ENCODE measurements at regions not wholly inside any gene's neighbourhood (a gene's known extent, or its start where the extent isn't known, plus 50 kb on each side); places are given as distances from the start of the nearest gene placed in this dataset.

DNA sequence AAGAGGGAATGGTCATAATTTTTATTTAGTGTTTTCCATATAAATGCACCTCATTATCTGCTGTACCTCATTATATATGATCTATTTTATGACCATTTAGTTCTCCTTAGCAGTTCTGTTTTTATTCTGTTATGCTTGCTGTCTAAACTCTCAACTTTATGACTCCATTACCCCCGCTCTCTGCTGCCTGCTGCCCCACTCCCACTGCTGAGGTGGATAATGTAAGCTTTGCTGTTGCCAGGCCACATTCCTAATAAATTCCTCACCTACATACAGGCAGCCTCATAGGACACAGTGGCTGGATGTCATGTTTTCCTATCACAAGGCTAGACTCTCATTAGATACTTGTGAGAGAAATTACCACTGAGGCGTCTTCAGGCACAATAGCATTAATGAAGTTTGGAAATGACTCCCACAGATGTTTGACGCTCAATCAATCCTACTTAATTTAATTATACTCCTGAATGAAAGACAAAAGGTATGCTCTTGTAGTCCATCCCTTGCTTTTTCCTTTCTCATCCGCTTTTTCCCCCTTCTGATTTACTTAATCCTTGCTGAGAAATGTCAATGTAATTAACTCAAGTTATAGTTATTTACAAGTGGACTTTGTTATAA lies 497.5 kb upstream of the IGFBP7 start:
- no peaks in the 10 kb centered on the region for H3K9me3 ChIP-seq (ENCODE audit: insufficient read depth, low read depth, low read length)
- no peaks in the 10 kb centered on the region for H3K36me3 ChIP-seq (ENCODE audit: insufficient read depth, low read length)
- WGBS = 87% methylated on average over 4 of the region's 4 CpGs

GRCh38 chr4:57605376-57605775 lies 495.2 kb upstream of the IGFBP7 start:
- WGBS = 98% methylated on average over 3 of the region's 3 CpGs
- H3K27me3 ChIP-seq (ENCODE audit: insufficient read depth, low read length) = no peaks in the 10 kb centered on the region
- no peak overlapping the region for H3K27ac ChIP-seq (ENCODE audit: low read depth, low read length)
- no peaks in the 10 kb centered on the region for H3K36me3 ChIP-seq (ENCODE audit: insufficient read depth, low read length)
- no peaks in the 10 kb centered on the region for H3K9me3 ChIP-seq (ENCODE audit: insufficient read depth, low read depth, low read length)
- no peak overlapping the region for H3K9ac ChIP-seq (ENCODE audit: low read depth, low read length)
- peaks cover 4% of the 10 kb centered on the region; the same call in 1 of the 2 replicates for H3K4me1 ChIP-seq (ENCODE audit: insufficient read depth, low read length)
- no peak overlapping the region for H3K4me3 ChIP-seq (ENCODE audit: low read length)

More for the DNA sequence above, 497.5 kb upstream of the IGFBP7 start:
- H3K4me3 ChIP-seq (ENCODE audit: low read length) = no peak overlapping the region
- no peaks in the 10 kb centered on the region for H3K27me3 ChIP-seq (ENCODE audit: insufficient read depth, low read length)
- no peak overlapping the region for H3K9ac ChIP-seq (ENCODE audit: low read depth, low read length)
- H3K27ac ChIP-seq (ENCODE audit: low read depth, low read length) = no peak overlapping the region
- peaks cover 4% of the 10 kb centered on the region; the same call in 1 of the 2 replicates for H3K4me1 ChIP-seq (ENCODE audit: insufficient read depth, low read length)

DNA sequence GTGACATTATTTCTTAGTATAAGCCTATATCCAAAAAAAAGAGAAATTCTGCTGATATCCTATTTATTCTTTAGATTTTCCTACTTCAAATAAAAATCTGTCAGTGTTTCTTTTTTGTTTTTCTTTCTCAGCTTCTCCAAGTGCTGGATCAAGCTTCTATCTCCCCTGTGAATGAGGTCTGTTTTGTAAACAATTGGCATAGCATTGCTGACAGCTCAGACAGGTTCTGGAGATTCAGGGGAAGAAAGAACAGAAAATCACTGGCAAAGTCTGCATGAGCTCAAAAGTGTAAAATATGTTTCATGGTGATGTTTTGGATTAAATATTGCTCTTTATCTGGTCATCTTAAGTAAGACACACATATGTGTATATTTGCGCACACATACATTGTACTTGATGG lies 492.0 kb upstream of the IGFBP7 start:
- no peaks in the 10 kb centered on the region for H3K27me3 ChIP-seq (ENCODE audit: insufficient read depth, low read length)
- WGBS = 100% methylated on average over 1 of the region's 1 CpG
- no peak overlapping the region for H3K4me3 ChIP-seq (ENCODE audit: low read length)
- no peaks in the 10 kb centered on the region for H3K9me3 ChIP-seq (ENCODE audit: insufficient read depth, low read depth, low read length)
- H3K27ac ChIP-seq (ENCODE audit: low read depth, low read length) = no peak overlapping the region
- no peaks in the 10 kb centered on the region for H3K4me1 ChIP-seq (ENCODE audit: insufficient read depth, low read length)
- H3K36me3 ChIP-seq (ENCODE audit: insufficient read depth, low read length) = no peaks in the 10 kb centered on the region
- no peak overlapping the region for H3K9ac ChIP-seq (ENCODE audit: low read depth, low read length)

GRCh38 chr4:57591073-57591472 lies 480.9 kb upstream of the IGFBP7 start:
- Histone ChIP-seq H3K9me3 (ENCODE audit: insufficient read depth, low read depth, low read length) (no peaks in the 10 kb centered on the region), H3K4me3 (ENCODE audit: low read length) (no peak overlapping the region), H3K27ac (ENCODE audit: low read depth, low read length) (no peak overlapping the region), H3K27me3 (ENCODE audit: insufficient read depth, low read length) (no peaks in the 10 kb centered on the region), H3K9ac (ENCODE audit: low read depth, low read length) (no peak overlapping the region), H3K4me1 (ENCODE audit: insufficient read depth, low read length) (no peaks in the 10 kb centered on the region), H3K36me3 (ENCODE audit: insufficient read depth, low read length) (no peaks in the 10 kb centered on the region)
- 84% methylated on average over 4 of the region's 4 CpGs for WGBS

DNA sequence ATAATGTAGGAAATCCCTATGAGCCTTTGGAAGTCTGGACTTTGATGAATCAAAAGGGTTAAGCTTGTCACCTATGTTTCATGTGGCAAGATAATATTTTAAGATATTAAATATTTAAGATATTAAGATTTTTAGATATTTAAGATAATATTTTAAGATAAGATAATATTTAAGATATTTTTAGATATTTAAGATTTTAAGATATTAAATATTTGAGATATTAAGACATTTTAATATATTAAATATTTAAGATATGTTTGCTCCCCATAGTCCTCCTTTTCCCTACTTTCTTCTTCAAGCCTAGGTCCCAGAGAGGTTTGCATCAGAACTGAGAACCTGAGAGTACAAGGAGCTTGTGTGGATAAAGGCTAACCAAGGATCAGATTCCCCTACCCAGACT lies 478.4 kb upstream of the IGFBP7 start:
- Histone ChIP-seq H3K9me3 (ENCODE audit: insufficient read depth, low read depth, low read length) (no peaks in the 10 kb centered on the region), H3K9ac (ENCODE audit: low read depth, low read length) (no peak overlapping the region), H3K27ac (ENCODE audit: low read depth, low read length) (no peak overlapping the region), H3K4me3 (ENCODE audit: low read length) (no peak overlapping the region), H3K27me3 (ENCODE audit: insufficient read depth, low read length) (no peaks in the 10 kb centered on the region), H3K36me3 (ENCODE audit: insufficient read depth, low read length) (no peaks in the 10 kb centered on the region), H3K4me1 (ENCODE audit: insufficient read depth, low read length) (no peaks in the 10 kb centered on the region)

- Histone ChIP-seq H3K27ac (ENCODE audit: low read depth, low read length) (no peak overlapping the region), H3K4me3 (ENCODE audit: low read length) (no peak overlapping the region), H3K27me3 (ENCODE audit: insufficient read depth, low read length) (no peaks in the 10 kb centered on the region), H3K9ac (ENCODE audit: low read depth, low read length) (no peak overlapping the region), H3K4me1 (ENCODE audit: insufficient read depth, low read length) (no peaks in the 10 kb centered on the region), H3K36me3 (ENCODE audit: insufficient read depth, low read length) (no peaks in the 10 kb centered on the region), H3K9me3 (ENCODE audit: insufficient read depth, low read depth, low read length) (no peaks in the 10 kb centered on the region)
Observed at GRCh38 chr4:57580710-57581599, 470.8 kb upstream of the IGFBP7 start.

DNA sequence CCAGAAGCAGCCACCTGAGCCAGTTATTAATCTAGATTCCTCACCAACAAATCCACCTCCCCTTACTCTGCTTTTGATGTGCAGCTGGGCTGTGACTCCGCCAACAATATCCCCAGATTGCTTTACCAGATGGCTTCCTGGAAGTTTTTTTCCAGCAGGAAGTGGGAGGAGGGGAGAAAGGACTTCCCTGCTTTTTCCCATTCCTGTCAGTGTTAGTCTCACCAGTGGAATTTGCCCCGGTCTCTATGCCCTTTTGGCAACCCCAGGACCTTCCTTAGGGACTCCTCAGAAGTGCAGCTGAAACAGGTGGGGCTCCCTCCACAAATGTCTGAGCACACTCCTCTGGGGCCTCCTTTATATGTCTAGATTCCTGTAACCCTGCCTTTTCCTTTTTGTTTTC lies 465.2 kb upstream of the IGFBP7 start:
- 87% methylated on average over 2 of the region's 2 CpGs for WGBS
- H3K27ac ChIP-seq (ENCODE audit: low read depth, low read length) = no peak overlapping the region
- H3K4me1 ChIP-seq (ENCODE audit: insufficient read depth, low read length) = no peaks in the 10 kb centered on the region
- no peaks in the 10 kb centered on the region for H3K27me3 ChIP-seq (ENCODE audit: insufficient read depth, low read length)
- H3K4me3 ChIP-seq (ENCODE audit: low read length) = no peak overlapping the region
- H3K9ac ChIP-seq (ENCODE audit: low read depth, low read length) = no peak overlapping the region
- H3K36me3 ChIP-seq (ENCODE audit: insufficient read depth, low read length) = no peaks in the 10 kb centered on the region
- no peaks in the 10 kb centered on the region for H3K9me3 ChIP-seq (ENCODE audit: insufficient read depth, low read depth, low read length)

DNA sequence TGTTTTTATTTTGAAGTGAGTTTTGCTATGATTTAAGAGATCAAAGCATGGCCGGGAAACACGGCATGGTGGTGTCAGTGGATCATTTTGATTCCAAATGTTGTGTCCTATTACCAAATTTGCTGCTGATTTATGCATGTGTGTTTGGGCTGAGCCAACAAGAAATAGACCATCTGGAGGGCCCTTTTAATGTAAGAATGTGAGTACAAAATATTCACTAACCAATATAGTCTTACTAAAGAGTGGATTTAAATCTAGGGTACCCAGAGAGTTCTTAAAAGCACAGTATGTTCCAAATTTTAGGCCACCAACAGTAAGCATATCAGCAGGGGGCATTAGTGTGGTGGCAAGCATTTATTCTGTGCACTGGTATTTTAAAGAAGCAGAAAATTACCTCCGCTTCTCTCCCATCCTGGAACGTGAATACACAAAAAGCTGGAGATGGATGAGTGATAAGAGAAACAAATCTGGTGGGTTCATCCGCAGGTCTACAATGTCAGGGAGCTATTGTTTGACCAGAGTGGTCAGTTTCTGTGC lies 444.4 kb upstream of the IGFBP7 start:
- Histone ChIP-seq H3K9me3 (ENCODE audit: insufficient read depth, low read depth, low read length) (no peaks in the 10 kb centered on the region), H3K4me1 (ENCODE audit: insufficient read depth, low read length) (no peaks in the 10 kb centered on the region), H3K36me3 (ENCODE audit: insufficient read depth, low read length) (no peaks in the 10 kb centered on the region), H3K4me3 (ENCODE audit: low read length) (no peak overlapping the region), H3K27me3 (ENCODE audit: insufficient read depth, low read length) (no peaks in the 10 kb centered on the region), H3K9ac (ENCODE audit: low read depth, low read length) (no peak overlapping the region), H3K27ac (ENCODE audit: low read depth, low read length) (no peak overlapping the region)
- 96% methylated on average over 5 of the region's 5 CpGs for WGBS

GRCh38 chr4:57553728-57554127 lies 443.5 kb upstream of the IGFBP7 start:
- no peak overlapping the region for H3K27ac ChIP-seq (ENCODE audit: low read depth, low read length)
- H3K36me3 ChIP-seq (ENCODE audit: insufficient read depth, low read length) = no peaks in the 10 kb centered on the region
- 100% methylated on average over 1 of the region's 3 CpGs for WGBS
- H3K4me1 ChIP-seq (ENCODE audit: insufficient read depth, low read length) = no peaks in the 10 kb centered on the region
- no peaks in the 10 kb centered on the region for H3K9me3 ChIP-seq (ENCODE audit: insufficient read depth, low read depth, low read length)
- H3K9ac ChIP-seq (ENCODE audit: low read depth, low read length) = no peak overlapping the region
- no peaks in the 10 kb centered on the region for H3K27me3 ChIP-seq (ENCODE audit: insufficient read depth, low read length)
- H3K4me3 ChIP-seq (ENCODE audit: low read length) = no peak overlapping the region

DNA sequence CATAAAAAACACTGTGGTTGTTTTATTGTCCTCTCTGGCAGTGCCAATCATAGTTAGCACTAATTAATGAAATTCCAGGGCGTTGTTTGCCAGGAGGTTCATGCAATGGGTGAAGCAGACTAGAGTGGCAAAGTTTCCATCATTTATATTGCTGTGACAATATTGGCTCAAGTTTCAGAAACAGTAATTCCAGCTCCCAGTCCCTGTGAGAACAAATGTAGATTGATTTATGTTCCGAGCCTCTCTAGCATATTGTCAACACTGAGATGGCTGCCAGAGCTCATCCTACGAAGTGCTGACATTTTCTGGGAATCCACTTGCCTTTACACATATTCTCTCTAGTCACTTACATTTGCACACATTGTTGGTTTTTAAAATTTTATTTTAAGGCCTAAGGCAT lies 440.0 kb upstream of the IGFBP7 start:
- WGBS = 64% methylated on average over 3 of the region's 3 CpGs
- H3K36me3 ChIP-seq (ENCODE audit: insufficient read depth, low read length) = no peaks in the 10 kb centered on the region
- no peak overlapping the region for H3K9ac ChIP-seq (ENCODE audit: low read depth, low read length)
- no peak overlapping the region for H3K27ac ChIP-seq (ENCODE audit: low read depth, low read length)
- no peaks in the 10 kb centered on the region for H3K27me3 ChIP-seq (ENCODE audit: insufficient read depth, low read length)
- no peak overlapping the region for H3K4me3 ChIP-seq (ENCODE audit: low read length)
- no peaks in the 10 kb centered on the region for H3K9me3 ChIP-seq (ENCODE audit: insufficient read depth, low read depth, low read length)
- H3K4me1 ChIP-seq (ENCODE audit: insufficient read depth, low read length) = peaks cover 9% of the 10 kb centered on the region

DNA sequence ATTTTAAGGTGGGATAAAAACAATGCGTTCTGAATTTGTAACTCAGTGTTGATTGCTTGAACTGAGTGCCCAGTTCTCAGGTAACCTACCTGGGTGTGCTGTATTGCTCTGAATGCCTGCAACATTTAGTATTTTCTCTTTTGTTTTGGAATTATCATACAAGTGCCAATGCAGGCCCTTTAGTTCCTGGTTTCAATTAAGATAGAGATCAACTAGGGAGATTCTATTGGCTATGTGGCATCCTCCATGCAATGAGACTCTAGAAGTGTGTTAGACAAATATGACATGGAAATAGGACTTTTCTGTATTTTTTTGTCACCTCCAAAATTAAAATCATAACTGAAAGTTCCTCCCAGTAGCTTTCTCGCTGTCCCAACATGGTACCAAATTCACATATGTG lies 438.7 kb upstream of the IGFBP7 start:
- no peak overlapping the region for H3K27ac ChIP-seq (ENCODE audit: low read depth, low read length)
- H3K27me3 ChIP-seq (ENCODE audit: insufficient read depth, low read length) = no peaks in the 10 kb centered on the region
- H3K4me1 ChIP-seq (ENCODE audit: insufficient read depth, low read length) = peaks cover 22% of the 10 kb centered on the region
- no peaks in the 10 kb centered on the region for H3K9me3 ChIP-seq (ENCODE audit: insufficient read depth, low read depth, low read length)
- 92% methylated on average over 1 of the region's 2 CpGs for WGBS
- no peak overlapping the region for H3K4me3 ChIP-seq (ENCODE audit: low read length)
- no peaks in the 10 kb centered on the region for H3K36me3 ChIP-seq (ENCODE audit: insufficient read depth, low read length)
- no peak overlapping the region for H3K9ac ChIP-seq (ENCODE audit: low read depth, low read length)

All from HUES64 (cell line).